ENCODE measurements at regions not wholly inside any gene's neighbourhood (a gene's known extent, or its start where the extent isn't known, plus 50 kb on each side); places are given as distances from the start of the nearest gene placed in this dataset.

DNA sequence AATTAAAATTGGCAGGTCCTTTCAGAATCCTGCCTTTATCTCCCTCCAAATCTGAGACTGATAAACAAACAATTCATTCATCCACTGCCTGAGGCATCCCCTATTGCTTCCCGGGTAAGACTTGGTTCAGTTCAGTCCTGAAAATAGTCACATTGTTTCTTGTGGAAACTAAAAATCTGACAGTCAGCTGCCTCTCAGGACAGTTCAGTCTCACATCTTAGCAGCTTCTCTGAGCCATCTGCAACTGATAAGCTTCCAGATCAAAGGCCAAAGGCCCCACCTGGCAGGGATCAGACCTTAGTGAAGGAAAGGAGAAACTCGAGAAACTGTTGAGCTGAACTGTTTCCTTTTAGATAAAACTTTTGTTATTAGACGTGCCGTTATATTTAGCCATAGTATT, 264.5 kb downstream of the IL15 start:
- TF ChIP-seq, protein P1, sequence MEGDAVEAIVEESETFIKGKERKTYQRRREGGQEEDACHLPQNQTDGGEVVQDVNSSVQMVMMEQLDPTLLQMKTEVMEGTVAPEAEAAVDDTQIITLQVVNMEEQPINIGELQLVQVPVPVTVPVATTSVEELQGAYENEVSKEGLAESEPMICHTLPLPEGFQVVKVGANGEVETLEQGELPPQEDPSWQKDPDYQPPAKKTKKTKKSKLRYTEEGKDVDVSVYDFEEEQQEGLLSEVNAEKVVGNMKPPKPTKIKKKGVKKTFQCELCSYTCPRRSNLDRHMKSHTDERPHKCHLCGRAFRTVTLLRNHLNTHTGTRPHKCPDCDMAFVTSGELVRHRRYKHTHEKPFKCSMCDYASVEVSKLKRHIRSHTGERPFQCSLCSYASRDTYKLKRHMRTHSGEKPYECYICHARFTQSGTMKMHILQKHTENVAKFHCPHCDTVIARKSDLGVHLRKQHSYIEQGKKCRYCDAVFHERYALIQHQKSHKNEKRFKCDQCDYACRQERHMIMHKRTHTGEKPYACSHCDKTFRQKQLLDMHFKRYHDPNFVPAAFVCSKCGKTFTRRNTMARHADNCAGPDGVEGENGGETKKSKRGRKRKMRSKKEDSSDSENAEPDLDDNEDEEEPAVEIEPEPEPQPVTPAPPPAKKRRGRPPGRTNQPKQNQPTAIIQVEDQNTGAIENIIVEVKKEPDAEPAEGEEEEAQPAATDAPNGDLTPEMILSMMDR (conservative IDR thresholded peaks at IDR 0.05; ENCODE audit: low read depth, low read length): no peak
- TF ChIP-seq EZH2 (IDR thresholded peaks at IDR 0.05; ENCODE audit: borderline replicate concordance, low read depth, low read length, poor library complexity, severe bottlenecking): no peak
